ENCODE measurements at regions not wholly inside any gene's neighbourhood (a gene's known extent, or its start where the extent isn't known, plus 50 kb on each side); places are given as distances from the start of the nearest gene placed in this dataset.

DNA sequence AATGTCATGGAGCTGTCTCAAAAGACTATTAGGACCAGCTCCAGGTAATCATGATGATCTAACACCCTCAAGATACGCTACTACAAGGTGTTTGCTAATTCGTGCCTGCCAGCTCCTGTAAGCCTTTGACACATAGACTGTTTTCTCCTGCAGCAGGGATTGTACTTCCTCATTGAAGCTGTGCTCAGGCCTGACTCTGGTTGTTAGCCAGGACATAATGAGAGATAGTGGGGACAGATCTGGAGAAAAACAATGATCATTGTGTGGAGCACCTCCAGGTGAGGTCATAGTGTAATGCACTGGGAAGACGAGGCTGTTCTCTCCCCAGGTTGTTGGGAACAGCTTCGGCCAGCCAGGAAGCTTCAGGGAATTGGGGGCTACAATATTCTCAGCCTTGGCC is 94.6 kb downstream of the SETD4 start:
- Histone ChIP-seq H3K79me2 (ENCODE audit: insufficient read depth, low read length) (no peaks in the 10 kb centered on the region), H2AFZ (ENCODE audit: low read length) (no peak overlapping the region), H3K9ac (ENCODE audit: low read depth, low read length, poor library complexity, severe bottlenecking) (no peak overlapping the region), H3K4me2 (ENCODE audit: low read depth, low read length, poor library complexity, severe bottlenecking) (no peak overlapping the region), H3K9me2 (replicated peaks; ENCODE audit: low read depth, low read length) (no peaks in the 10 kb centered on the region), H3K27me3 (ENCODE audit: insufficient read depth, low read length, poor library complexity, severe bottlenecking) (no peaks in the 10 kb centered on the region), H3F3A (ENCODE audit: low read depth) (no peaks in the 10 kb centered on the region), H3K36me3 (ENCODE audit: insufficient read depth, low read length) (no peaks in the 10 kb centered on the region), H3K4me3 (ENCODE audit: low read length, poor library complexity, severe bottlenecking) (no peak overlapping the region), H4K20me1 (ENCODE audit: insufficient read depth, low read length, poor library complexity, severe bottlenecking) (no peaks in the 10 kb centered on the region), H3K4me1 (ENCODE audit: insufficient read depth, low read length, poor library complexity, severe bottlenecking) (no peaks in the 10 kb centered on the region), H3K9me3 (ENCODE audit: insufficient read depth, low read depth, low read length) (no peaks in the 10 kb centered on the region)
- TF ChIP-seq, protein P1, sequence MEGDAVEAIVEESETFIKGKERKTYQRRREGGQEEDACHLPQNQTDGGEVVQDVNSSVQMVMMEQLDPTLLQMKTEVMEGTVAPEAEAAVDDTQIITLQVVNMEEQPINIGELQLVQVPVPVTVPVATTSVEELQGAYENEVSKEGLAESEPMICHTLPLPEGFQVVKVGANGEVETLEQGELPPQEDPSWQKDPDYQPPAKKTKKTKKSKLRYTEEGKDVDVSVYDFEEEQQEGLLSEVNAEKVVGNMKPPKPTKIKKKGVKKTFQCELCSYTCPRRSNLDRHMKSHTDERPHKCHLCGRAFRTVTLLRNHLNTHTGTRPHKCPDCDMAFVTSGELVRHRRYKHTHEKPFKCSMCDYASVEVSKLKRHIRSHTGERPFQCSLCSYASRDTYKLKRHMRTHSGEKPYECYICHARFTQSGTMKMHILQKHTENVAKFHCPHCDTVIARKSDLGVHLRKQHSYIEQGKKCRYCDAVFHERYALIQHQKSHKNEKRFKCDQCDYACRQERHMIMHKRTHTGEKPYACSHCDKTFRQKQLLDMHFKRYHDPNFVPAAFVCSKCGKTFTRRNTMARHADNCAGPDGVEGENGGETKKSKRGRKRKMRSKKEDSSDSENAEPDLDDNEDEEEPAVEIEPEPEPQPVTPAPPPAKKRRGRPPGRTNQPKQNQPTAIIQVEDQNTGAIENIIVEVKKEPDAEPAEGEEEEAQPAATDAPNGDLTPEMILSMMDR (conservative IDR thresholded peaks at IDR 0.05; ENCODE audit: low read length): no peak
- no peak for TF ChIP-seq EZH2phosphoT487 (IDR thresholded peaks at IDR 0.05; ENCODE audit: borderline replicate concordance)

DNA sequence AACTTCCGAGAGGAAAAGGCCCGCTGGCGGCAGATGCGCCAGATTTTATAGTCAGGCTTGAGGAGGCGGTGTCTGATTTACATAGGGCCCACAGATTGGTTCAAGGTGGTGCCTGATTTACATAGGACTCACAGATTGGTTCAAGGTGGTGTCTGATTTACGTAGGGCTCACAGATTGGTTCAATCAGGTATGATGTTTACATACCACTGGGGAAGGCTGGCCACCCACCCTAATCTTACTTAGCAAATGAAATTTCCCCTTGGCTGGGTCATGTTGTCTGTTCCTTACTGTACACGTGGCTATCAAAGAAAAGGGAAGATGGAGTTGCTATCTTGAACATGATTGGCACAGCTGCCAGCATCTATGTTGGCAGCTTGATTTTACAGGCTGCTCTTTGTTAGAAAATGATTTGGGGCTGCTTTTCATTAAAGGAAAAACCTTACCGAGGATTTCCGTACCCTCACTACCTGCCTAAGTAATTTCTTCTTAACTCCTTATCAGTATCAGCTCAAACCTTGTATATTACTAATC is 96.3 kb downstream of the SETD4 start:
- Histone ChIP-seq H3K4me3 (ENCODE audit: low read length, poor library complexity, severe bottlenecking) (no peak overlapping the region), H3K4me1 (ENCODE audit: insufficient read depth, low read length, poor library complexity, severe bottlenecking) (no peaks in the 10 kb centered on the region), H3K36me3 (ENCODE audit: insufficient read depth, low read length) (no peaks in the 10 kb centered on the region), H3K4me2 (ENCODE audit: low read depth, low read length, poor library complexity, severe bottlenecking) (no peak overlapping the region), H3F3A (ENCODE audit: low read depth) (no peaks in the 10 kb centered on the region), H3K27me3 (ENCODE audit: insufficient read depth, low read length, poor library complexity, severe bottlenecking) (no peaks in the 10 kb centered on the region), H3K9me2 (replicated peaks; ENCODE audit: low read depth, low read length) (no peaks in the 10 kb centered on the region), H3K79me2 (ENCODE audit: insufficient read depth, low read length) (no peaks in the 10 kb centered on the region), H3K9ac (ENCODE audit: low read depth, low read length, poor library complexity, severe bottlenecking) (no peak overlapping the region), H3K9me3 (ENCODE audit: insufficient read depth, low read depth, low read length) (no peaks in the 10 kb centered on the region), H4K20me1 (ENCODE audit: insufficient read depth, low read length, poor library complexity, severe bottlenecking) (no peaks in the 10 kb centered on the region), H2AFZ (ENCODE audit: low read length) (no peak overlapping the region)
- TF ChIP-seq, protein P1 (conservative IDR thresholded peaks at IDR 0.05; ENCODE audit: low read length): no peak
- no peak for TF ChIP-seq EZH2phosphoT487 (IDR thresholded peaks at IDR 0.05; ENCODE audit: borderline replicate concordance)

DNA sequence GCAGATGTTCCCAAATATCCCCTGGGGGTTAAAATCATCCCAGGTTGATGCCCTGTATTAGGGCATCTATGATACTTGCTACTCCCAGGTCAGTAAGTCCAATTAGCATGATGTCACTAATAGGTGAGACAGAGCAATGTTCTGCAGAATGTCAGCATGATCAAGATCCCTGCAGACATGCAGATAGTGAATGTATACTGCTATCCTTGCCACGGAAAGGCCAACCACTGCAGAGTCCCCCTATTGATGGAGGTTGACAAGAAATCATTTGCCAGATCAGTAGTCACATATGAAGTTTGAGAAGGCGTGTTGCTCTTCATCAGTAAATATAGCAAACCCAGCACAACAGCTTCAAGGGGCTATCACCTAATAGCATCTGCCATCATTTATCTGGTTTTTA is 97.4 kb downstream of the SETD4 start:
- Histone ChIP-seq H3K4me3 (ENCODE audit: low read length, poor library complexity, severe bottlenecking) (no peak overlapping the region), H3K9ac (ENCODE audit: low read depth, low read length, poor library complexity, severe bottlenecking) (no peak overlapping the region), H3K9me2 (replicated peaks; ENCODE audit: low read depth, low read length) (no peaks in the 10 kb centered on the region), H2AFZ (ENCODE audit: low read length) (no peak overlapping the region), H3K4me1 (ENCODE audit: insufficient read depth, low read length, poor library complexity, severe bottlenecking) (no peaks in the 10 kb centered on the region), H4K20me1 (ENCODE audit: insufficient read depth, low read length, poor library complexity, severe bottlenecking) (no peaks in the 10 kb centered on the region), H3K79me2 (ENCODE audit: insufficient read depth, low read length) (no peaks in the 10 kb centered on the region), H3K27me3 (ENCODE audit: insufficient read depth, low read length, poor library complexity, severe bottlenecking) (no peaks in the 10 kb centered on the region), H3K4me2 (ENCODE audit: low read depth, low read length, poor library complexity, severe bottlenecking) (no peak overlapping the region), H3K9me3 (ENCODE audit: insufficient read depth, low read depth, low read length) (no peaks in the 10 kb centered on the region), H3K36me3 (ENCODE audit: insufficient read depth, low read length) (no peaks in the 10 kb centered on the region), H3F3A (ENCODE audit: low read depth) (no peaks in the 10 kb centered on the region)
- TF ChIP-seq, protein P1 (conservative IDR thresholded peaks at IDR 0.05; ENCODE audit: low read length): no peak
- TF ChIP-seq EZH2phosphoT487 (IDR thresholded peaks at IDR 0.05; ENCODE audit: borderline replicate concordance): no peak
